A549 (cell line): ENCODE measurements at regions not wholly inside any gene's neighbourhood (a gene's known extent, or its start where the extent isn't known, plus 50 kb on each side); places are given as distances from the start of the nearest gene placed in this dataset.

ENCODE experiments used
- ATAC-seq, 2 experiments: fragments of 200-7000 bp in 1 of 2; fragments of >200 bp in 1 of 2; cut with Nextera tagmentation in 1 of 2; cut with Tn5 transposase in 1 of 2; 3 replicates each; pipeline versions ENCODE4 v1.8.0 to v1.9.1; 2018 to 2020; ENCODE audit warnings: mild to moderate bottlenecking in 1 of 2, moderate library complexity in 1 of 2
- CTCF ChIA-PET: fragments of 300-600 bp; sonication (Branson Sonifier 250); formaldehyde crosslinking; extraction: SDS; loops from one replicate; lab custom pipeline; 2021; ENCODE audit warnings: antibody characterized with exemption, inconsistent platforms; lab: Yijun Ruan, JAX
- POLR2A ChIA-PET: fragments of 350-600 bp; formaldehyde crosslinking; extraction: SDS; loops from one replicate; lab custom pipeline; 2021; ENCODE audit warnings: antibody characterized with exemption, inconsistent platforms; lab: Yijun Ruan, JAX
- DNase-seq, 2 experiments: peaks; one replicate each; pipeline versions ENCODE4 v3.0.0 to v3.0.0-alpha.2; 2011 to 2016; ENCODE audit warnings: low read depth in 1 of 2, low spot score in 1 of 2
- FAIRE-seq: peaks from 2 replicates; lab custom pipeline; 2011; peaks lifted over from hg19 to GRCh38; lab: Jason Lieb, UNC
- H3K27ac ChIP-seq, 2 experiments: fragments of >200 bp; sonication (Bioruptor Twin); formaldehyde crosslinking; 3 replicates each; pipeline ENCODE4 v1.5.1; 2016 to 2017
- H3K4me1 ChIP-seq: fragments of >200 bp; sonication (Bioruptor Twin); formaldehyde crosslinking; 3 replicates; pipeline ENCODE4 v1.6.1; 2016
- H3K4me2 ChIP-seq: fragments of >200 bp; sonication (Bioruptor Twin); formaldehyde crosslinking; 3 replicates; pipeline ENCODE4 v1.6.1; 2016
- H3K4me3 ChIP-seq: fragments of >200 bp; sonication (Bioruptor Twin); formaldehyde crosslinking; 3 replicates; pipeline ENCODE4 v1.5.1; 2016
- H3K9me3 ChIP-seq: fragments of >200 bp; sonication (Bioruptor Twin); formaldehyde crosslinking; 3 replicates; pipeline ENCODE4 v1.6.1; 2016
- BHLHE40 ChIP-seq: IDR thresholded peaks from 2 replicates; pipeline ENCODE4 v1.6.1; 2012; ENCODE audit warnings: low read depth, low read length, inconsistent platforms
- CBX8 ChIP-seq: fragments of 200-600 bp; sonication (generic); IDR thresholded peaks from 2 replicates; pipeline ENCODE4 v1.6.1; 2016
- CHD2 ChIP-seq: fragments of 150-350 bp; IDR thresholded peaks from 2 replicates; pipeline ENCODE4 v1.6.1; 2014; ENCODE audit warnings: low read length; ENCODE audit not compliant: partially characterized antibody
- CHD4 ChIP-seq: fragments of 200-600 bp; sonication (generic); IDR thresholded peaks from 2 replicates; pipeline ENCODE4 v1.6.1; 2016; ENCODE audit warnings: antibody characterized with exemption, mild to moderate bottlenecking, borderline replicate concordance
- HOXA7 ChIP-seq: fragments of 250-450 bp; sonication (Bioruptor Pico); IDR thresholded peaks from 2 replicates; pipeline ENCODE4 v1.5.0; 2020; ENCODE audit warnings: mild to moderate bottlenecking, moderate library complexity
- KDM1A ChIP-seq: fragments of 200-600 bp; sonication (generic); IDR thresholded peaks from 2 replicates; pipeline ENCODE4 v1.6.1; 2016; ENCODE audit warnings: low read depth, mild to moderate bottlenecking
- NPAS2 ChIP-seq: fragments of 250-450 bp; sonication (Bioruptor Pico); IDR thresholded peaks from 2 replicates; pipeline ENCODE4 v1.8.0; 2022; ENCODE audit warnings: mild to moderate bottlenecking, moderate library complexity, borderline replicate concordance
- PHF8 ChIP-seq: fragments of 200-600 bp; sonication (generic); IDR thresholded peaks from 2 replicates; pipeline ENCODE4 v1.6.1; 2016; ENCODE audit warnings: low read depth, mild to moderate bottlenecking, antibody characterized with exemption, moderate library complexity, borderline replicate concordance
- RAD21 ChIP-seq, 2 experiments: fragments of >200 bp in 1 of 2; sonication (Bioruptor Twin) in 1 of 2; formaldehyde crosslinking in 1 of 2; IDR thresholded peaks in 1 of 2; conservative IDR thresholded peaks in 1 of 2; 2 replicates in 1 of 2; 3 replicates in 1 of 2; pipeline ENCODE4 v1.6.1; 2012 to 2018; ENCODE audit warnings: inconsistent platforms in 1 of 2
- RARB ChIP-seq: fragments of 250-450 bp; sonication (Bioruptor Pico); IDR thresholded peaks from 2 replicates; pipeline ENCODE4 v1.8.0; 2021; ENCODE audit warnings: mild to moderate bottlenecking, moderate library complexity
- RCOR1 ChIP-seq: fragments of 150-350 bp; IDR thresholded peaks from 2 replicates; pipeline ENCODE4 v1.6.1; 2014; ENCODE audit warnings: antibody characterized with exemption, low read length, low read depth
- RFX5 ChIP-seq: fragments of 450-650 bp; IDR thresholded peaks from 2 replicates; pipeline ENCODE4 v1.7.1; 2014; ENCODE audit warnings: antibody characterized with exemption, mild to moderate bottlenecking, moderate library complexity
- SMC3 ChIP-seq: fragments of >200 bp; sonication (Bioruptor Twin); formaldehyde crosslinking; IDR thresholded peaks from 3 replicates; pipeline ENCODE4 v1.6.1; 2018; ENCODE audit warnings: inconsistent platforms
- TFCP2L1 ChIP-seq: fragments of 250-450 bp; sonication (Bioruptor Pico); IDR thresholded peaks from 2 replicates; pipeline ENCODE4 v1.5.0; 2021; ENCODE audit warnings: mild to moderate bottlenecking
- ZC3H11A ChIP-seq: fragments of 450-650 bp; IDR thresholded peaks from 2 replicates; pipeline ENCODE4 v1.6.1; 2014; ENCODE audit warnings: antibody characterized with exemption, mild to moderate bottlenecking
- ZFP36 ChIP-seq: fragments of 450-650 bp; IDR thresholded peaks from 2 replicates; pipeline ENCODE4 v1.6.1; 2014; ENCODE audit warnings: borderline replicate concordance; ENCODE audit not compliant: partially characterized antibody
- ZNF302 ChIP-seq: fragments of 250-450 bp; sonication (Bioruptor Pico); IDR thresholded peaks from 2 replicates; pipeline ENCODE4 v1.9.0; 2021; ENCODE audit warnings: inconsistent platforms, mild to moderate bottlenecking, moderate library complexity
- WGBS: methylation state at CpG from one replicate; pipeline ENCODE4 v1.1.6; 2017; ENCODE audit errors: missing lambda C conversion rate; 5-methylcytosine and 5-hydroxymethylcytosine counted together
- TF ChIP-seq, protein P1 (sequence below): fragments of >200 bp; sonication (Bioruptor Twin); formaldehyde crosslinking; IDR thresholded peaks from 3 replicates; pipeline ENCODE4 v1.6.1; 2016
- TF ChIP-seq, protein P2 (sequence below): fragments of >200 bp; sonication (Bioruptor Twin); formaldehyde crosslinking; IDR thresholded peaks from 3 replicates; pipeline ENCODE4 v1.5.1; 2016
- TF ChIP-seq, protein P3 (sequence below): fragments of 200-600 bp; sonication (generic); IDR thresholded peaks from 2 replicates; pipeline ENCODE4 v1.6.1; 2016; ENCODE audit warnings: antibody characterized with exemption, mild to moderate bottlenecking, moderate library complexity
- TF ChIP-seq, protein P4 (sequence below): fragments of 450-650 bp; IDR thresholded peaks from 2 replicates; pipeline ENCODE4 v1.6.1; 2014; ENCODE audit warnings: antibody characterized with exemption

DNA sequence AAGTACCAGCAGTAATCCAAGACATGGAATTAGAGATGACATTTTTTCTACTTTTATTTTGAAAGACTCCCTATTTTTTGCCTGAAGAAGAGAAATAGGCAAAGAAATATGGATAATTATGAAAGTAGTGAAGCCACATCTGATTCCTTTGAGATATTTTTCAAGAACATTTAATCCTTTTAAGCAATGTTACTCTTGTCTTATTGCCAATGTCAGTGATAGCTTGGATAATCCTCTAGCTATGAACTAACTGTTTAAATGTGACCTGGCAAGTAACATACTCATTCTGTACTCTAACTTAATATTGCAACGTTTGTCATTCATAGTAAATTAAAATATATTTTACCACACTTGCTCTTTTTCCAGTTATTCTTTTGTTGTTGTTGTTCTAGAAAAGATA lies 181.3 kb downstream of the VEGFC start (continued):
- TF ChIP-seq HOXA7 (CRISPR knock-in tag) (no peak), RAD21 (conservative IDR thresholded peaks at IDR 0.05 in 1 of 2, IDR thresholded peaks at IDR 0.05 in 1 of 2) (no peak), BHLHE40 (no peak)
- TF ChIP-seq, protein P1, sequence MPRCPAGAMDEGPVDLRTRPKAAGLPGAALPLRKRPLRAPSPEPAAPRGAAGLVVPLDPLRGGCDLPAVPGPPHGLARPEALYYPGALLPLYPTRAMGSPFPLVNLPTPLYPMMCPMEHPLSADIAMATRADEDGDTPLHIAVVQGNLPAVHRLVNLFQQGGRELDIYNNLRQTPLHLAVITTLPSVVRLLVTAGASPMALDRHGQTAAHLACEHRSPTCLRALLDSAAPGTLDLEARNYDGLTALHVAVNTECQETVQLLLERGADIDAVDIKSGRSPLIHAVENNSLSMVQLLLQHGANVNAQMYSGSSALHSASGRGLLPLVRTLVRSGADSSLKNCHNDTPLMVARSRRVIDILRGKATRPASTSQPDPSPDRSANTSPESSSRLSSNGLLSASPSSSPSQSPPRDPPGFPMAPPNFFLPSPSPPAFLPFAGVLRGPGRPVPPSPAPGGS = no peak

DNA sequence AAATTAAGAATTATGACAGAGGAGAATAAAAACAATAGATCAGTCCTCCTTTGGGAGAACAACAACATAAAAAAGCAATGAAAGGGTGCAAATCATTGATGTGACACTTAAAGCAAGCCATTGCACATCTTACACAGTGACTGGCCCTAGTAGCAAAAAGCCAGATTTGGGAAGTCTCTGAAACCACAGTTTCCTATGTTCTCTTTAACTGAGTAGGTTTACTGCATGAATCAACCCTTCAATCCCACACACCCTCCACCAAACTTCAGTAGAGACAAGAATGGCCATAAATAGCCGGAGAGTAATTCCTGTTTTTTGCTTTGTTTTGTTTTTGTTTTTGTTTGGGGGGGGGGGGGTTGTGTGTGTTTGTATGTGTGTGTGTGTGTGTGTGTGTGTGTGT lies 180.8 kb downstream of the VEGFC start:
- Histone ChIP-seq H3K4me2 (no peak overlapping the region), H3K4me3 (no peak overlapping the region), H3K4me1 (0 out of 3 replicates have a peak, but pooled peaks cover 3% of the 10 kb centered on the region), H3K27ac (no peak overlapping the region), H3K9me3 (no peaks in the 10 kb centered on the region)
- 90% methylated on average over 1 of the region's 1 CpG for WGBS
- CTCF ChIA-PET = no interaction called here
- DNase-seq (no peak), FAIRE-seq (no peak), ATAC-seq (no peak)
- POLR2A ChIA-PET = no interaction called here
- TF ChIP-seq CBX8 = no peak
- TF ChIP-seq PHF8 = no peak
- no peak for TF ChIP-seq TFCP2L1
- no peak for TF ChIP-seq ZNF302 (CRISPR knock-in tag)
- no peak for TF ChIP-seq KDM1A
- no peak for TF ChIP-seq SMC3
- TF ChIP-seq, protein P2, sequence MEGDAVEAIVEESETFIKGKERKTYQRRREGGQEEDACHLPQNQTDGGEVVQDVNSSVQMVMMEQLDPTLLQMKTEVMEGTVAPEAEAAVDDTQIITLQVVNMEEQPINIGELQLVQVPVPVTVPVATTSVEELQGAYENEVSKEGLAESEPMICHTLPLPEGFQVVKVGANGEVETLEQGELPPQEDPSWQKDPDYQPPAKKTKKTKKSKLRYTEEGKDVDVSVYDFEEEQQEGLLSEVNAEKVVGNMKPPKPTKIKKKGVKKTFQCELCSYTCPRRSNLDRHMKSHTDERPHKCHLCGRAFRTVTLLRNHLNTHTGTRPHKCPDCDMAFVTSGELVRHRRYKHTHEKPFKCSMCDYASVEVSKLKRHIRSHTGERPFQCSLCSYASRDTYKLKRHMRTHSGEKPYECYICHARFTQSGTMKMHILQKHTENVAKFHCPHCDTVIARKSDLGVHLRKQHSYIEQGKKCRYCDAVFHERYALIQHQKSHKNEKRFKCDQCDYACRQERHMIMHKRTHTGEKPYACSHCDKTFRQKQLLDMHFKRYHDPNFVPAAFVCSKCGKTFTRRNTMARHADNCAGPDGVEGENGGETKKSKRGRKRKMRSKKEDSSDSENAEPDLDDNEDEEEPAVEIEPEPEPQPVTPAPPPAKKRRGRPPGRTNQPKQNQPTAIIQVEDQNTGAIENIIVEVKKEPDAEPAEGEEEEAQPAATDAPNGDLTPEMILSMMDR = no peak
- TF ChIP-seq, protein P3, sequence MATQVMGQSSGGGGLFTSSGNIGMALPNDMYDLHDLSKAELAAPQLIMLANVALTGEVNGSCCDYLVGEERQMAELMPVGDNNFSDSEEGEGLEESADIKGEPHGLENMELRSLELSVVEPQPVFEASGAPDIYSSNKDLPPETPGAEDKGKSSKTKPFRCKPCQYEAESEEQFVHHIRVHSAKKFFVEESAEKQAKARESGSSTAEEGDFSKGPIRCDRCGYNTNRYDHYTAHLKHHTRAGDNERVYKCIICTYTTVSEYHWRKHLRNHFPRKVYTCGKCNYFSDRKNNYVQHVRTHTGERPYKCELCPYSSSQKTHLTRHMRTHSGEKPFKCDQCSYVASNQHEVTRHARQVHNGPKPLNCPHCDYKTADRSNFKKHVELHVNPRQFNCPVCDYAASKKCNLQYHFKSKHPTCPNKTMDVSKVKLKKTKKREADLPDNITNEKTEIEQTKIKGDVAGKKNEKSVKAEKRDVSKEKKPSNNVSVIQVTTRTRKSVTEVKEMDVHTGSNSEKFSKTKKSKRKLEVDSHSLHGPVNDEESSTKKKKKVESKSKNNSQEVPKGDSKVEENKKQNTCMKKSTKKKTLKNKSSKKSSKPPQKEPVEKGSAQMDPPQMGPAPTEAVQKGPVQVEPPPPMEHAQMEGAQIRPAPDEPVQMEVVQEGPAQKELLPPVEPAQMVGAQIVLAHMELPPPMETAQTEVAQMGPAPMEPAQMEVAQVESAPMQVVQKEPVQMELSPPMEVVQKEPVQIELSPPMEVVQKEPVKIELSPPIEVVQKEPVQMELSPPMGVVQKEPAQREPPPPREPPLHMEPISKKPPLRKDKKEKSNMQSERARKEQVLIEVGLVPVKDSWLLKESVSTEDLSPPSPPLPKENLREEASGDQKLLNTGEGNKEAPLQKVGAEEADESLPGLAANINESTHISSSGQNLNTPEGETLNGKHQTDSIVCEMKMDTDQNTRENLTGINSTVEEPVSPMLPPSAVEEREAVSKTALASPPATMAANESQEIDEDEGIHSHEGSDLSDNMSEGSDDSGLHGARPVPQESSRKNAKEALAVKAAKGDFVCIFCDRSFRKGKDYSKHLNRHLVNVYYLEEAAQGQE = no peak

DNA sequence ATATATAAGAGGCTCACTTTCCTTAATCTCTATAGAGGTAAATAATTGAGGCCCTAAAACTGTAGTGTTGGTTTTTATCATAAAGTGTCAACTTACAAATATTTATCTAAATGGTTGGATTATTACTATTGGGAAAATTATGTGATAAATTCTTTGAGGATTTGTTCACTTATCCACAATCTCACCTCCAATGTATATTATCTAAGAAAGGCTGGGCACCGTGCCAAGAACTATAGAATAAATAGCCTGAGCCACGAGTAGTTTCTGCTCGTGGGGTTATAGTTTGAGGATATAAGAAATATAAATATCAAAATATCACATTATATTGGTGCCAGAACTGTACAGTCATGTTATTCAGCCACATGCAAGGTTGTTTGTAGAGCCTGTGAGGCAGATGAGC lies 177.9 kb downstream of the VEGFC start:
- ATAC-seq = no peak
- no peak for TF ChIP-seq ZNF302 (CRISPR knock-in tag)
- TF ChIP-seq, protein P4, sequence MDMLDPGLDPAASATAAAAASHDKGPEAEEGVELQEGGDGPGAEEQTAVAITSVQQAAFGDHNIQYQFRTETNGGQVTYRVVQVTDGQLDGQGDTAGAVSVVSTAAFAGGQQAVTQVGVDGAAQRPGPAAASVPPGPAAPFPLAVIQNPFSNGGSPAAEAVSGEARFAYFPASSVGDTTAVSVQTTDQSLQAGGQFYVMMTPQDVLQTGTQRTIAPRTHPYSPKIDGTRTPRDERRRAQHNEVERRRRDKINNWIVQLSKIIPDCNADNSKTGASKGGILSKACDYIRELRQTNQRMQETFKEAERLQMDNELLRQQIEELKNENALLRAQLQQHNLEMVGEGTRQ = no peak
- WGBS = 32% methylated on average over 3 of the region's 3 CpGs
- Histone ChIP-seq H3K4me2 (no peak overlapping the region), H3K4me3 (no peak overlapping the region), H3K27ac (no peak overlapping the region), H3K9me3 (no peaks in the 10 kb centered on the region), H3K4me1 (0 out of 3 replicates have a peak, but pooled peaks cover 3% of the 10 kb centered on the region)
- no peak for FAIRE-seq
- ChIA-PET POLR2A (no interaction called here), CTCF (no interaction called here)
- DNase-seq = no peak

DNA sequence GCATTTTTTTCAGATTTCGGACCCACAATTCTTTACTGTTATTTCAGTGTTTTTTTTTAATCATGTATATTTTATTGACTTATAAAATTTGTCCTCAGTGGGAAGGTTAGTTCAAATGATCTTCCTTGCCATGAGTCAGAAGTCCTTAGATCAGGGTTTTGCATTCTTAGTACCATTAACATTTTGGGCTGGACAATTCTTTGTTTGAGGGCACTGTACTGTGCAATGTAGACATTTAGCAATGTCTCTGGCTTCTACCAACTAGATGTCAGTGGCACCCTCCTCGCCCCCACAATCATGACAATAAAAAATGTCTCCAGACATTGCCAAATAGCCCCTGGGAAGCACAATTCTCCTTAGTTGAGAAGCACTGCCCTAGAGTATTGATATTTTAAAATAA lies 176.6 kb downstream of the VEGFC start:
- no peak for DNase-seq
- Histone ChIP-seq H3K27ac (no peak overlapping the region), H3K9me3 (no peaks in the 10 kb centered on the region), H3K4me3 (no peak overlapping the region), H3K4me1 (peaks cover 4% of the 10 kb centered on the region; the same call in 2 of the 3 replicates), H3K4me2 (no peak overlapping the region)
- ChIA-PET POLR2A (no interaction called here), CTCF (no interaction called here)
- no peak for ATAC-seq
- WGBS = 71% methylated on average over 2 of the region's 2 CpGs
- FAIRE-seq = no peak
- no peak for TF ChIP-seq RFX5
- TF ChIP-seq, protein P3 = no peak
- no peak for TF ChIP-seq NPAS2
- no peak for TF ChIP-seq PHF8
- TF ChIP-seq CHD4 = no peak
- no peak for TF ChIP-seq ZC3H11A
- TF ChIP-seq RARB (CRISPR knock-in tag) = no peak
- no peak for TF ChIP-seq CHD2
- TF ChIP-seq RCOR1 = no peak
- TF ChIP-seq ZFP36 = no peak
